PC-3 (cell line): ENCODE measurements at regions not wholly inside any gene's neighbourhood (a gene's known extent, or its start where the extent isn't known, plus 50 kb on each side); places are given as distances from the start of the nearest gene placed in this dataset.

Source experiments
- ATAC-seq: fragments of 200-7000 bp; cut with Tn5 transposase; 2 replicates; pipeline ENCODE4 v1.9.1; 2020; ENCODE audit warnings: mild to moderate bottlenecking, moderate library complexity
- BruUV-seq: library from RNA; stranded (reverse); fragments of 400-500 nt; replicated peaks from 2 replicates; lab custom pipeline; 2021; lab: Mats Ljungman, UMichigan
- CTCF ChIA-PET: fragments of 300-600 bp; sonication (Branson Sonifier 250); formaldehyde crosslinking; loops from one replicate; lab custom pipeline; 2022; ENCODE audit warnings: antibody characterized with exemption; lab: Charles Lee
- POLR2A ChIA-PET: fragments of 300-600 bp; sonication (Branson Sonifier 250); formaldehyde crosslinking; loops from one replicate; lab custom pipeline; 2022; ENCODE audit warnings: antibody characterized with exemption; ENCODE audit not compliant: unreplicated experiment; lab: Charles Lee
- DNase-seq: peaks from one replicate; pipeline ENCODE4 v3.0.0-alpha.2; 2015
- H2AFZ ChIP-seq: fragments of 300-600 bp; sonication (generic); 2 replicates; pipeline ENCODE4 v1.6.0; 2016; ENCODE audit warnings: antibody characterized with exemption, low read length
- H3F3A ChIP-seq: fragments of 300-600 bp; sonication (generic); one replicate; pipeline ENCODE4 v1.6.0; 2017; ENCODE audit warnings: antibody characterized with exemption, low read length, control low read depth, mild to moderate bottlenecking; ENCODE audit not compliant: unreplicated experiment
- H3K27ac ChIP-seq: fragments of 300-600 bp; sonication (generic); 2 replicates; pipeline ENCODE4 v1.5.1; 2016; ENCODE audit warnings: mild to moderate bottlenecking, low read length
- H3K27me3 ChIP-seq: fragments of 300-600 bp; sonication (generic); 2 replicates; pipeline ENCODE4 v1.6.1; 2016; ENCODE audit warnings: low read length, mixed read lengths
- H3K36me3 ChIP-seq: fragments of 300-600 bp; sonication (generic); 2 replicates; pipeline ENCODE4 v1.6.1; 2016; ENCODE audit warnings: low read depth, mixed run types, low read length, mixed read lengths
- H3K4me1 ChIP-seq: fragments of 300-600 bp; sonication (generic); 2 replicates; pipeline ENCODE4 v1.5.1; 2016; ENCODE audit warnings: low read length; ENCODE audit not compliant: insufficient read depth
- H3K4me2 ChIP-seq: fragments of 300-600 bp; sonication (generic); 2 replicates; pipeline ENCODE4 v1.6.0; 2016; ENCODE audit warnings: low read length
- H3K4me3 ChIP-seq: fragments of 300-600 bp; sonication (generic); 2 replicates; pipeline ENCODE4 v1.5.1; 2016; ENCODE audit warnings: mild to moderate bottlenecking, low read length, mixed read lengths
- H3K79me2 ChIP-seq: fragments of 300-600 bp; sonication (generic); 2 replicates; pipeline ENCODE4 v1.6.1; 2017; ENCODE audit warnings: low read length, mixed read lengths
- H3K9ac ChIP-seq: fragments of 300-600 bp; sonication (generic); 2 replicates; pipeline ENCODE4 v1.6.0; 2016; ENCODE audit warnings: mild to moderate bottlenecking, low read length
- H3K9me2 ChIP-seq: fragments of 300-600 bp; sonication (generic); replicated peaks from 2 replicates; pipeline ENCODE4 v1.6.1; 2016; ENCODE audit warnings: mixed run types, low read length, mixed read lengths
- H3K9me3 ChIP-seq: fragments of 300-600 bp; sonication (generic); 2 replicates; pipeline ENCODE4 v1.6.1; 2016; ENCODE audit warnings: low read length, mixed read lengths
- H4K20me1 ChIP-seq: fragments of 300-600 bp; sonication (generic); 2 replicates; pipeline ENCODE4 v1.6.1; 2016; ENCODE audit warnings: low read length, mixed read lengths
- CTCF ChIP-seq: fragments of 300-600 bp; sonication (generic); conservative IDR thresholded peaks from 2 replicates; pipeline ENCODE4 v1.5.1; 2017; ENCODE audit warnings: antibody characterized with exemption, low read depth, mild to moderate bottlenecking, low read length
- EZH2 ChIP-seq: fragments of 300-600 bp; sonication (generic); IDR thresholded peaks from one replicate; pipeline ENCODE4 v1.6.1; 2017; ENCODE audit warnings: antibody characterized with exemption, mild to moderate bottlenecking, low read length; ENCODE audit not compliant: unreplicated experiment
- EZH2phosphoT487 ChIP-seq: fragments of 300-600 bp; sonication (generic); IDR thresholded peaks from 2 replicates; pipeline ENCODE4 v1.6.1; 2018; ENCODE audit warnings: mild to moderate bottlenecking, antibody characterized with exemption, low read length, borderline replicate concordance
- intact Hi-C: fragments of 100-400 bp; cut with micrococcal nuclease; formaldehyde crosslinking; loops from 2 replicates; pipeline ENCODE4 v1.9.0; 2023

GRCh38 chr7:96770758-96771157, 61.1 kb upstream of the SEM1 start:
- Histone ChIP-seq H3K4me1 (no peaks in the 10 kb centered on the region; the same call in 1 of the 2 replicates), H3K36me3 (no peaks in the 10 kb centered on the region), H3K4me2 (no peak overlapping the region), H2AFZ (no peak overlapping the region), H3K79me2 (no peaks in the 10 kb centered on the region), H3K9me3 (no peaks in the 10 kb centered on the region), H3K27me3 (no peaks in the 10 kb centered on the region), H3F3A (no peaks in the 10 kb centered on the region), H3K9me2 (no peaks in the 10 kb centered on the region), H3K4me3 (no peak overlapping the region), H3K9ac (no peak overlapping the region), H3K27ac (peak overlapping the region; percentile 11; the same call in 1 of the 2 replicates), H4K20me1 (no peaks in the 10 kb centered on the region)
- ChIA-PET POLR2A (no interaction called here), CTCF (no interaction called here)
- TF ChIP-seq CTCF = no peak
- no peak for TF ChIP-seq EZH2phosphoT487
- TF ChIP-seq EZH2 = no peak
- ATAC-seq (no peak), DNase-seq (peak; percentile 55)
- no TSS peak for BruUV-seq
- intact Hi-C loops = no loop called here

GRCh38 chr7:96772139-96772694, 62.6 kb upstream of the SEM1 start:
- intact Hi-C loops = no loop called here
- Histone ChIP-seq H3K9ac (no peak overlapping the region), H3K79me2 (no peaks in the 10 kb centered on the region), H4K20me1 (no peaks in the 10 kb centered on the region), H3K27ac (no peak overlapping the region), H3K27me3 (no peaks in the 10 kb centered on the region), H3K9me3 (no peaks in the 10 kb centered on the region), H2AFZ (no peak overlapping the region), H3K36me3 (no peaks in the 10 kb centered on the region), H3K4me1 (no peaks in the 10 kb centered on the region; the same call in 1 of the 2 replicates), H3K4me3 (no peak overlapping the region), H3F3A (no peaks in the 10 kb centered on the region), H3K4me2 (no peak overlapping the region), H3K9me2 (no peaks in the 10 kb centered on the region)
- no peak for ATAC-seq
- no peak for TF ChIP-seq EZH2phosphoT487
- no peak for DNase-seq
- POLR2A ChIA-PET = no interaction called here
- CTCF ChIA-PET = no interaction called here
- no TSS peak for BruUV-seq

GRCh38 chr7:96773483-96773882, 63.8 kb upstream of the SEM1 start:
- BruUV-seq = no TSS peak
- Histone ChIP-seq H3K79me2 (no peaks in the 10 kb centered on the region), H3K27ac (no peak overlapping the region), H3K9me2 (no peaks in the 10 kb centered on the region), H3K9ac (no peak overlapping the region), H3K36me3 (no peaks in the 10 kb centered on the region), H3K4me1 (no peaks in the 10 kb centered on the region; the same call in 1 of the 2 replicates), H3K4me2 (no peak overlapping the region), H4K20me1 (no peaks in the 10 kb centered on the region), H3K9me3 (no peaks in the 10 kb centered on the region), H3F3A (no peaks in the 10 kb centered on the region), H3K27me3 (no peaks in the 10 kb centered on the region), H2AFZ (no peak overlapping the region), H3K4me3 (no peak overlapping the region)
- ATAC-seq = no peak
- no peak for TF ChIP-seq CTCF
- no peak for TF ChIP-seq EZH2phosphoT487
- no peak for TF ChIP-seq EZH2
- no peak for DNase-seq
- ChIA-PET CTCF (interaction anchor here (0.6 kb wide), 1 partner anchor 689 kb away, joined by 3 read pairs; no protein-coding TSS in a partner anchor), POLR2A (no interaction called here)
- intact Hi-C loops = no loop called here
